ACHN (cell line): ENCODE measurements at regions not wholly inside any gene's neighbourhood (a gene's known extent, or its start where the extent isn't known, plus 50 kb on each side); places are given as distances from the start of the nearest gene placed in this dataset.
"Not testable (repeated sequence)": the region's sequence is repeated elsewhere in the genome, so short reads cannot be mapped to it uniquely, and the experiment has no call there.

Experiments used
- DNase-seq: peaks from one replicate; pipeline ENCODE4 v3.0.0-alpha.2; 2015
- in situ Hi-C: cut with HindIII; loops from 2 replicates; pipeline ENCODE4 v1.10.0; 2017; ENCODE audit warnings: low sequenced_read_pairs, low pct_ligation_motif_present, low pct_unique_long_range_greater_than_20kb

DNA sequence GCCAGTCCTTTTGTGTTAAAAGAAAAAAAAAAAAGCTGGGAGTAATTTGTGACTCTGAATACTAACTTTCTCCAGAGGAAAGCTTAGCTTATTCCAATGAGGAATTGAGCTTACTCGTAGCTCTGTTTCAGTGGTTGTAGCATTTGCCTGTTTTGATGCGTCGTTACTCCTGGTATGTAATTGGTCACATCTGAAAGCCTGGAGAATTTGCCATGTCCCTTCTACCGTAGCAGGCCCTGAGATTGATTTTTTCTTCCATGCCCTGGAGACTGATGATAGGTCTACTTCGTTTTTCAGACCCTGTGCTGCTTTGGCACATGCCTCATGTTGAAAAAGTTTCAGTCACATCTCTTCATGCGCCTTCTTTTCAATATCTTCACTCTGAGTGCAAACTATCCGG is 1103.0 kb downstream of the PLA2G4A start:
- in situ Hi-C loops = no loop called here
- no peak for DNase-seq

DNA sequence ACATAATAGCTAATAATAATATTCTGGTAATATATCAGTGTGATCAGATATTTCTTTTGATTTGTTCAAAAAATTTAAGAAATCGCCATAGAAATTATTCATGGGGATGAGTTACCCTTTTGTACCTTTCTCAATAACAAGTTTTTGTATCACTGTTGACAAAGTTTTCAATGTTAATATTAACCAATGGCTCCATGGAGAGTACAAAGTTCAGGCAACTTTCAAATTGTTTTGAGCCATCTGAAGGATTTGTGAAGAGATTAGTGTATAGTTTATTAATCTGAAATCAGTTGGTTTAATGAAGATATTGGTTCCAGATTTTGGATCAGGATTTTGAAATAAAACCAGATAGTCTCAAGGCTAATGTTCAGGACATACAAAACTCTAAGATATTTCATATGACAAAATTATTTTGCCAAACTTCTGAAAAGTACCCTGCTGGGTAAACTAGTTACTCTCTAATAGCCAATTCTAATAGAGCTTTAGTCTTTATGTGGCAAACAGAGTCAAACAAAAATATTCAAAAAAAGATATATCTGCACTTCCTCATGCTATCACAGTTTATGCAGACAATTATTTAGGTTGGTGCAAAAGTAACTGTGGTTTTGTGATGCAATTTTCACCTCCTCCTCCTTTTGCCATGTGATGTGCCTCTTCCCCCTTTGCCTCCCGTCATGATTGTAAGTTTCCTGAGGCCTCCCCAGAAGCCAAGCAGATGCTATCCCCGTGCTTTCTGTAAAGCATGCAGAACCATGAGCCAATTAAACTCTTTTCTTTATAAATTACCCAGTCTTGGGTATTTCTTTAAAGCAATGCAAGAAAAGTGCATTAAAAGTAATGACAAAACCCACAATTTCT is 1105.0 kb downstream of the PLA2G4A start:
- DNase-seq = no peak
- in situ Hi-C loops = no loop called here

- in situ Hi-C loops = no loop called here
- no peak for DNase-seq
Measured at GRCh38 chr1:187936667-187937066, 1107.9 kb downstream of the PLA2G4A start.

- in situ Hi-C loops = no loop called here
- DNase-seq = no peak
Measured at GRCh38 chr1:187938092-187938491, 1109.3 kb downstream of the PLA2G4A start.

DNA sequence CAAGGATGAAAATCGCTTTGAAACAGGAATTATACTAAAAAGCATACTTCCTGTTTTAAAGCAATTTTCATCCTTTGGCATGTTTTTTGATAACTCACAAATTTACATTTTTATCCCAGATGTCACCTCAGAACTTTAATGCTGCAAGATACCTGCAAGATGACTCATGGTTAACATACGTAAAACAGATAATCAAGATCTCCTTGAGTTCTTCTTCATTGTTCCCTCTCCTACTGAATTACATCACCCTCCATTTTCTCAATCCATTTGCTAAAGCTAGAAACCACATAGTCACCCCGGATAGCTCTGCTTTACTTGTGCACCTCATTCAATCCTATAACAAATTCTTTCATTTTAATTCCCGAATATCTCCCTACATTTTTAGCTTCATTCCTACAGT is 1114.2 kb downstream of the PLA2G4A start:
- in situ Hi-C loops = no loop called here

GRCh38 chr1:187943606-187944403 is 1115.1 kb downstream of the PLA2G4A start:
- DNase-seq = no peak
- in situ Hi-C loops = no loop called here

More for the DNA sequence above, 1114.2 kb downstream of the PLA2G4A start:
- no peak for DNase-seq

- in situ Hi-C loops, DNase-seq: not testable (repeated sequence)
Measured at GRCh38 chr1:187946661-187947060, 1117.9 kb downstream of the PLA2G4A start.

GRCh38 chr1:187947359-187947758 is 1118.6 kb downstream of the PLA2G4A start:
- in situ Hi-C loops = no loop called here

DNA sequence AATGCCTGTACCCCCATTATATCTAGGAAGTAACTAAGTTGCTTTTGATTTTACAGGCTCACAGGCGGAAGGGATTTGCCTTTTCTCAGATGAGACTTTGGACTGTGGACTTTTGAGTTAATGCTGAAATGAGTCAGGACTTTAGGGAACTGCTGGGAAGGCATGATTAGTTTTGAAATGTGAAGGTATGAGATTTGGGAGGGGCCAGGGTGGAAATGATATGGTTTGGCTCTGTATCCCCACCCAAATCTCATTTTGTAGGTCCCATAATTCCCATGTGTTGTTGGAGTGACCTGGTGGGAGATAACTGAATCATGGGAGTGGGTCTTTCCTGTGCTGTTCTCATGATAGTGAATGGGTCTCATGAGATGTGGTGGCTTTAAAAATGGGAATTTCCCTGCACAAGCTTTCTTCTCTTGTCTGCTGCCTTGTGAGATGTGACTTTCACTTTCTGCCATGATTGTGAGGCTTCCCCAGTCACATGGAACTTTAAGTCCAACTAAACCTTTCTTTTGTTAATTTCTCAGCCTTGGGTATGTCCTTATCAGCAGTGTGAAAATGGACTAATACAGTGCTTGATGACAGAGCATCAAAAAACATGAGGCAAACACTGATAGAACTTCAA is 1119.5 kb downstream of the PLA2G4A start:
- in situ Hi-C loops = no loop called here
- no peak for DNase-seq

More at GRCh38 chr1:187947359-187947758, 1118.6 kb downstream of the PLA2G4A start:
- DNase-seq = no peak

DNA sequence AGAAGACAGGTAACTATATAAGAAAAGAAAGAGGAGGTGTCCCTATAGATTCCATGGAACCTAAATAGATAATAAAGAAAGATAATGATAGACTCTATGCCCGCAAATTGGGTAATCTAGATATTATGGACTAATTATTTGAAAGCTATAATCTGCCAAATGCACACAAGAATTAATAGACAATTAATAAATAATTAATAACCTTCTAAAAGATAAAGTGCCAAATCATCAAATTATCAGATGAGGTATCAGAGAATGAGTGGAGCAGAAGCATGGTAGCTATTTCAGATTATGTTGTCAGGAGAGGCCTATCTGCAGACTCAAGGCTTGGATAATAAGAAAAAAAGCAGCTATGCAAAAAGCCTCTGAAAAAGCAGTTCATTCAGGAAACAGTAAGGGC is 1120.8 kb downstream of the PLA2G4A start:
- in situ Hi-C loops = no loop called here
- no peak for DNase-seq

GRCh38 chr1:187951817-187952216 is 1123.1 kb downstream of the PLA2G4A start:
- in situ Hi-C loops = no loop called here
- no peak for DNase-seq

- no peak for DNase-seq
- in situ Hi-C loops = no loop called here
Measured at GRCh38 chr1:187952446-187952845, 1123.7 kb downstream of the PLA2G4A start.

GRCh38 chr1:187956975-187957374 is 1128.2 kb downstream of the PLA2G4A start:
- no peak for DNase-seq
- in situ Hi-C loops = no loop called here

DNA sequence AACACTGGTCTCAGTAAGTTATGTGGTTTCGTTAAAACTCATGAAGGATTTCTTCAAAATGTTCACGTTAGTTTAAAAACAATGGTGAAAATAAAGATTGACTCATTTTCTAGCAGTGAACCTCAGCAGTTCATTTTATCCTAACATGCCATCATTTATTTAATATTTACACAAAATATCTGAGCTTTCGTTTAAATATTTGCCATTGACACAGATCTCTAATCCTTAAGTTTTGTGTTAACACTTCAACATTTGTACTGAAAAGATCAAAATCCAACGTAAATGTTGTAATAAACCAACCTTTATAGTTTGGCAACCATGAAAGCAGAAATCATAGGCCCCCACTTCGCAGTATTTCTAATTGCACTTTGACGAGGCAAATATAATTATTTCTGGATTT is 1129.5 kb downstream of the PLA2G4A start:
- in situ Hi-C loops = no loop called here
- no peak for DNase-seq

DNA sequence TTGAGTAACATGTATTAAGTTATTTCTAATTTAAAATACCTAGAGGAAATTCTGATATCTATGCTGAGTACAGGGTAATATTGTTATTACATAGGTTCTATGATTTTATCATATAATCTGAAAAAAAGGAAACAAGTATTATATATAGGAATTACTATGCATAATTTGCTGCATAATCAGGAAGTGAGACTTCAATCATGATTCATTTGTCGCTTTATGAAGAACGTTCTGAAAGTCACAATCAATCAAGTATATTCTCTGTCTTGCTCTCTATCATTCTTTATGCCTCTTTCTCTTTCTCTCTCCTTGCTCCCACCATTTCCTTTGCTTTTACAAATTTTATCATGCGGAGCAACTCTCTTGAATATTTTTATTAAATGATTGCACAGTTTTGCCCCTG is 1130.3 kb downstream of the PLA2G4A start:
- in situ Hi-C loops = no loop called here
- no peak for DNase-seq

GRCh38 chr1:187960125-187960638 is 1131.4 kb downstream of the PLA2G4A start:
- in situ Hi-C loops = no loop called here
- no peak for DNase-seq

DNA sequence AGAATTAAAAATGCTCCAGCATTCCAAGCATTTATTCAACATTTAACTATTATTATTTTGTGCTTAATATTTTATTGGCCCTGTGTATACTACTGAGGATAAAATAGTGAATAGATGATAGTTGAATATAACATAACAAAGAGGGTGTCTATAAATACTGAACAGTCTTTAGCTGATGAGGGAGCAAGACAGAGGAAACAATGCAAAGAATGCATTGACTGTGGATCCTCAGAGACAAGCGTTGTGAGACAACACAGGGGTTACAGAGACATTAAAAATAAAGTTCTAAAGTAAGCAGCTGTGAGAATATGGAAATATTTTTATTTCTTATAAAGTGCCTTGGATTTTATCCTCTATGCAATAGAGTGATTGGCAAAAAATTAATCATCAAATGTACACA is 1133.1 kb downstream of the PLA2G4A start:
- in situ Hi-C loops = no loop called here
- no peak for DNase-seq

DNA sequence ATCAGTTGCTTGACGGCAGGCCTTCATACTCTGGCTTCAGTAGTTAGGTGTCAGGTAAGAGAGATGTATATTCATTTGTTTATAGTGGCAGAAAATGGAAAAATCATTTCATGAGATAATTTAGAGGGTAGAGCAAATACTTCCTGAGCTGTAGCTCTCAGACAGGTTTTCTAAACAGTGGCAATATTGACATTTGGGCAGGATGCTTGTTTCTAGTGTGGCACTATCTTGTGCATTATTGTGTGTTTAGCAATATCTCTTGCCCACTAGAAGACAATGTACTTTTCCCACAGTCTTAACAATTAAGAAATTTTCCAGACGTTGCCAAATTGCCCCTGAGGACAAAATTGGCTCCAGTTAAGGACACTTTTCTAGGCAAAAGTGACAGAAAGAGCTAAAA is 1143.1 kb downstream of the PLA2G4A start:
- in situ Hi-C loops = no loop called here
- DNase-seq = no peak

DNA sequence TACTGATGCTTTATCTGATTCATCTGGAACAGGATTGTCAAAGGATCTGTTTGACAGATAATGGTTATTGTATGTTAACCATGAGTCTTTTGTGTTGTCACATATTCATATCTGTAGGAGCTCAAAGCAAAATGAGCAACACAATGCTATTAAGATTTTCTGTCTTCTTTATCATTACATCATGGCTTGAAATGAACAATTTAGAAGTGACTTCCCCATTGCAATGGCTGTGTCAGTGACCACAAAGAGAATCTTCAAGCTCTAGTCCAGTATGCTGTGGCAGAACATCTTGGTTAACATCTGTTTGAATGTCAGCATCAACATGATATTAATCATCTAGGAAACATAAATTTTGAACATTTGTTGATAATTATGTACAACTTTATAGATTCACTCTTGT is 1148.5 kb downstream of the PLA2G4A start:
- in situ Hi-C loops = no loop called here
- no peak for DNase-seq
